GM21576 (cell line): ENCODE measurements at regions not wholly inside any gene's neighbourhood (a gene's known extent, or its start where the extent isn't known, plus 50 kb on each side); places are given as distances from the start of the nearest gene placed in this dataset.
A peak's percentile ranks its signal among the peaks of the same experiment; 100 is the strongest.
"Not testable (repeated sequence)": the region's sequence is repeated elsewhere in the genome, so short reads cannot be mapped to it uniquely, and the experiment has no call there.

Source experiments
- ATAC-seq: cut with Tn5 transposase; IDR thresholded peaks from one replicate; pipeline ENCODE4 v1.9.1; 2021; ENCODE audit warnings: mild to moderate bottlenecking, moderate library complexity; ENCODE audit not compliant: unreplicated experiment

GRCh38 chr1:88560621-88561020 lies 123.5 kb upstream of the PKN2 start:
- ATAC-seq: no peak

- no peak for ATAC-seq
These were observed 121.1 kb upstream of the PKN2 start for GRCh38 chr1:88562991-88563390.

- no peak for ATAC-seq
These were observed 117.3 kb upstream of the PKN2 start for GRCh38 chr1:88566615-88567387.

- no peak for ATAC-seq
These were observed 112.6 kb upstream of the PKN2 start for GRCh38 chr1:88571506-88571905.

GRCh38 chr1:88579598-88579997 lies 104.5 kb upstream of the PKN2 start:
- no peak for ATAC-seq

- ATAC-seq: no peak
These were observed 102.4 kb upstream of the PKN2 start for GRCh38 chr1:88581703-88582102.

GRCh38 chr1:88593358-88593757 lies 90.7 kb upstream of the PKN2 start:
- no peak for ATAC-seq

GRCh38 chr1:88595355-88596002 lies 88.6 kb upstream of the PKN2 start:
- ATAC-seq: no peak

GRCh38 chr1:88597973-88598372 lies 86.1 kb upstream of the PKN2 start:
- ATAC-seq: not testable (repeated sequence)

GRCh38 chr1:88608139-88608943 lies 75.7 kb upstream of the PKN2 start:
- peak; percentile 87 for ATAC-seq

GRCh38 chr1:88609051-88609450 lies 75.0 kb upstream of the PKN2 start:
- no peak for ATAC-seq

GRCh38 chr1:88610687-88611086 lies 73.4 kb upstream of the PKN2 start:
- ATAC-seq: no peak

- ATAC-seq: no peak
These were observed 71.8 kb upstream of the PKN2 start for GRCh38 chr1:88612292-88612691.

- no peak for ATAC-seq
These were observed 71.3 kb upstream of the PKN2 start for GRCh38 chr1:88612773-88613172.

- no peak for ATAC-seq
These were observed 65.7 kb upstream of the PKN2 start for GRCh38 chr1:88618331-88618730.

- not testable (repeated sequence) for ATAC-seq
These were observed 61.0 kb upstream of the PKN2 start for GRCh38 chr1:88623101-88623500.
